Ishikawa (cell line): ENCODE measurements at regions not wholly inside any gene's neighbourhood (a gene's known extent, or its start where the extent isn't known, plus 50 kb on each side); places are given as distances from the start of the nearest gene placed in this dataset.

Experiments used
- CREB1 ChIP-seq: IDR thresholded peaks from 2 replicates; pipeline ENCODE4 v1.6.1; 2012; ENCODE audit warnings: low read depth
- EGR1 ChIP-seq: IDR thresholded peaks from 2 replicates; pipeline ENCODE4 v1.6.1; 2012
- EP300 ChIP-seq: IDR thresholded peaks from 2 replicates; pipeline ENCODE4 v1.6.1; 2012; ENCODE audit warnings: borderline replicate concordance
- FOXM1 ChIP-seq: IDR thresholded peaks from 2 replicates; pipeline ENCODE4 v1.6.1; 2012; ENCODE audit warnings: low read depth, borderline replicate concordance
- MAX ChIP-seq: IDR thresholded peaks from 2 replicates; pipeline ENCODE4 v1.6.1; 2012
- RAD21 ChIP-seq: IDR thresholded peaks from 2 replicates; pipeline ENCODE4 v1.6.1; 2012; ENCODE audit warnings: low read depth
- YY1 ChIP-seq: IDR thresholded peaks from 2 replicates; pipeline ENCODE4 v1.6.1; 2012; ENCODE audit warnings: low read depth
- TF ChIP-seq, protein P1 (sequence below): IDR thresholded peaks from 2 replicates; pipeline ENCODE4 v1.6.1; 2012; ENCODE audit warnings: low read depth, mild to moderate bottlenecking

DNA sequence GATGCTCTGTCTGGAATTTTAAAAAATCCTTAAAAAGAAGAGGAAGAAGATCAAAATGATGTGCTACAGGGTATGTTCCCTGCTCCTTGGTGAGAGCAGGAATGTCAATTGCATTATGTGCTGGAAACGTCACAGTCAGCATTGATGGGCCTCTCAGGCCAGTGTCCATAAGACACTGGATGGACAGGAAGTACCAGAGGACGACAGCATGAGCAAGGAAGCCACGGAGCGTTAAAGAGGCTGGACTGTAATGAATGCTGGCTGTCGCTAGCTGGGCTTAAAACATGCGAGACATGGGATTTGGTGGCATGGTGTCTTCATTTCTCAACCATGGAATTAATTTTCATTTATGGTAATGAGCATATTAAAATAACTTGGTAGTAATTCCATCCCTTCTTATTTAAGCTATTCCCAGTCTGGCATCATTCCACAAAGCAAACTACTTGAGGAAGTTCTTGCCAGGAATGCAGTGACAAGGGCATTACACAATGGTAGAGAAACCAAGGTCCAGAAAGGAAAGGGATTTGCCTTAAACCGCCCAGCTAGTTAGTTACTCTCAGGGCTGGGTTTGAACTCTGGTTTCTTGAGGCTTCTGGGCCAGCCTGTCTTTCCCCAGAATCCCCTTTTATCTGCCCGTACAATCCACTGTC lies 166.6 kb upstream of the SOX4 start:
- TF ChIP-seq EP300 (no peak), FOXM1 (no peak), MAX (no peak), YY1 (no peak), RAD21 (no peak), EGR1 (no peak), CREB1 (no peak)
- TF ChIP-seq, protein P1, sequence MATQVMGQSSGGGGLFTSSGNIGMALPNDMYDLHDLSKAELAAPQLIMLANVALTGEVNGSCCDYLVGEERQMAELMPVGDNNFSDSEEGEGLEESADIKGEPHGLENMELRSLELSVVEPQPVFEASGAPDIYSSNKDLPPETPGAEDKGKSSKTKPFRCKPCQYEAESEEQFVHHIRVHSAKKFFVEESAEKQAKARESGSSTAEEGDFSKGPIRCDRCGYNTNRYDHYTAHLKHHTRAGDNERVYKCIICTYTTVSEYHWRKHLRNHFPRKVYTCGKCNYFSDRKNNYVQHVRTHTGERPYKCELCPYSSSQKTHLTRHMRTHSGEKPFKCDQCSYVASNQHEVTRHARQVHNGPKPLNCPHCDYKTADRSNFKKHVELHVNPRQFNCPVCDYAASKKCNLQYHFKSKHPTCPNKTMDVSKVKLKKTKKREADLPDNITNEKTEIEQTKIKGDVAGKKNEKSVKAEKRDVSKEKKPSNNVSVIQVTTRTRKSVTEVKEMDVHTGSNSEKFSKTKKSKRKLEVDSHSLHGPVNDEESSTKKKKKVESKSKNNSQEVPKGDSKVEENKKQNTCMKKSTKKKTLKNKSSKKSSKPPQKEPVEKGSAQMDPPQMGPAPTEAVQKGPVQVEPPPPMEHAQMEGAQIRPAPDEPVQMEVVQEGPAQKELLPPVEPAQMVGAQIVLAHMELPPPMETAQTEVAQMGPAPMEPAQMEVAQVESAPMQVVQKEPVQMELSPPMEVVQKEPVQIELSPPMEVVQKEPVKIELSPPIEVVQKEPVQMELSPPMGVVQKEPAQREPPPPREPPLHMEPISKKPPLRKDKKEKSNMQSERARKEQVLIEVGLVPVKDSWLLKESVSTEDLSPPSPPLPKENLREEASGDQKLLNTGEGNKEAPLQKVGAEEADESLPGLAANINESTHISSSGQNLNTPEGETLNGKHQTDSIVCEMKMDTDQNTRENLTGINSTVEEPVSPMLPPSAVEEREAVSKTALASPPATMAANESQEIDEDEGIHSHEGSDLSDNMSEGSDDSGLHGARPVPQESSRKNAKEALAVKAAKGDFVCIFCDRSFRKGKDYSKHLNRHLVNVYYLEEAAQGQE = no peak
